Activated CD4-positive, alpha-beta T cell treated with anti-CD3 and anti-CD28 coated beads, Interleukin-2, Interleukin-6, amounts not matched to agents 100 ng/mL and 50 ng/mL, durations not matched to agents 16 hours and 8 hours (primary cell): ENCODE measurements at regions not wholly inside any gene's neighbourhood (a gene's known extent, or its start where the extent isn't known, plus 50 kb on each side); places are given as distances from the start of the nearest gene placed in this dataset.

Experiments
- DNase-seq: peaks from one replicate; pipeline ENCODE4 v3.0.0-alpha.2; 2020

GRCh38 chr12:25005376-25005775 is 56.5 kb upstream of the BCAT1 start:
- no peak for DNase-seq

- DNase-seq = no peak
These were observed 55.5 kb upstream of the BCAT1 start for GRCh38 chr12:25004447-25004846.

GRCh38 chr12:25001311-25001710 is 52.4 kb upstream of the BCAT1 start:
- DNase-seq = no peak
